ENCODE measurements at regions not wholly inside any gene's neighbourhood (a gene's known extent, or its start where the extent isn't known, plus 50 kb on each side); places are given as distances from the start of the nearest gene placed in this dataset.

DNA sequence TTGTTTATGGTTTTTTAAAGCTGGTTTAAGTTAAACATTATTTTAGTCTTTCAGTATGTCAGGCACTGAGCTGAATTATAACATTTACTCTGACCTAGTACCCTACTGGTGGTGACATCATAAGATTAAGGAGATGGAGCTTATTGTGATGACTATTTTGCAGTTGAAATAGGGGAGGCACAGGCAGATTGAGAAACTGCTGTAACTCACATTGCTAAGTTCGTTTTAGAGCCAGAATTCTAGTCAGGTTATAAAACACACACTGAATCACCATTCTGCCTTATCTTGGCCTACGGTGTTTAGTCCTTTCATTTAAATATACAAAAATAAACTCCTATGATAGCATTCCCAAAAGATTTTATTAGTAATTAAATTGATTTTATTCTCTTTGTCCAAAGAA, 584.1 kb downstream of the TFAP2A start:
- TF ChIP-seq POLR2AphosphoS5 (IDR thresholded peaks at IDR 0.05; ENCODE audit: low read depth, low read length) = no peak
- no peak for TF ChIP-seq SIN3A (IDR thresholded peaks at IDR 0.05; ENCODE audit: borderline replicate concordance, insufficient read depth, low read length)
- no peak for TF ChIP-seq FOXP2 (optimal IDR thresholded peaks at IDR 0.05; ENCODE audit: borderline replicate concordance, extremely low read depth, extremely low read length, insufficient read depth)
- TF ChIP-seq, protein P1, sequence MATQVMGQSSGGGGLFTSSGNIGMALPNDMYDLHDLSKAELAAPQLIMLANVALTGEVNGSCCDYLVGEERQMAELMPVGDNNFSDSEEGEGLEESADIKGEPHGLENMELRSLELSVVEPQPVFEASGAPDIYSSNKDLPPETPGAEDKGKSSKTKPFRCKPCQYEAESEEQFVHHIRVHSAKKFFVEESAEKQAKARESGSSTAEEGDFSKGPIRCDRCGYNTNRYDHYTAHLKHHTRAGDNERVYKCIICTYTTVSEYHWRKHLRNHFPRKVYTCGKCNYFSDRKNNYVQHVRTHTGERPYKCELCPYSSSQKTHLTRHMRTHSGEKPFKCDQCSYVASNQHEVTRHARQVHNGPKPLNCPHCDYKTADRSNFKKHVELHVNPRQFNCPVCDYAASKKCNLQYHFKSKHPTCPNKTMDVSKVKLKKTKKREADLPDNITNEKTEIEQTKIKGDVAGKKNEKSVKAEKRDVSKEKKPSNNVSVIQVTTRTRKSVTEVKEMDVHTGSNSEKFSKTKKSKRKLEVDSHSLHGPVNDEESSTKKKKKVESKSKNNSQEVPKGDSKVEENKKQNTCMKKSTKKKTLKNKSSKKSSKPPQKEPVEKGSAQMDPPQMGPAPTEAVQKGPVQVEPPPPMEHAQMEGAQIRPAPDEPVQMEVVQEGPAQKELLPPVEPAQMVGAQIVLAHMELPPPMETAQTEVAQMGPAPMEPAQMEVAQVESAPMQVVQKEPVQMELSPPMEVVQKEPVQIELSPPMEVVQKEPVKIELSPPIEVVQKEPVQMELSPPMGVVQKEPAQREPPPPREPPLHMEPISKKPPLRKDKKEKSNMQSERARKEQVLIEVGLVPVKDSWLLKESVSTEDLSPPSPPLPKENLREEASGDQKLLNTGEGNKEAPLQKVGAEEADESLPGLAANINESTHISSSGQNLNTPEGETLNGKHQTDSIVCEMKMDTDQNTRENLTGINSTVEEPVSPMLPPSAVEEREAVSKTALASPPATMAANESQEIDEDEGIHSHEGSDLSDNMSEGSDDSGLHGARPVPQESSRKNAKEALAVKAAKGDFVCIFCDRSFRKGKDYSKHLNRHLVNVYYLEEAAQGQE (IDR thresholded peaks at IDR 0.05; ENCODE audit: insufficient read depth in 1 of 2, low read depth in 2 of 2, low read length in 2 of 2) = no peak
- TF ChIP-seq TAF1 (IDR thresholded peaks at IDR 0.05; ENCODE audit: borderline replicate concordance, insufficient read depth, low read length) = no peak

DNA sequence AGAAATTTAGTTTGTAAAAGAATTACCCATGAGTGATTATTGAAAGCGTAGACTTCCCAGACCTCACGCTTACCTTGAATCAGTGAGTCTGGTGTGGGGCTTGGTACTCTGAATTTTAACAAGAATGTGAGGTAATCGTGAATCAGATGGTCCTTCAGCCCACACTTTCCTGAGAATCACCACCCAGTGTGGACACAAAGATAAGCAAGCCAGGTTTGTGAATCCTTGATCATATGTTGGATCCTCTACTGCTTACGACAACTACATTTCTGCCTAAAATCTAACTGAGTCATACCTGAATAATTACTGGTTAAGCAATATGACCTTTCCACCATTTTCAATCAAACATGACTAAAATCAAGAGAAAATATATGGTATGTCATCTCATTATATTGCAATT, 589.3 kb downstream of the TFAP2A start:
- TF ChIP-seq FOXP2 (optimal IDR thresholded peaks at IDR 0.05; ENCODE audit: borderline replicate concordance, extremely low read depth, extremely low read length, insufficient read depth) (no peak), POLR2AphosphoS5 (IDR thresholded peaks at IDR 0.05; ENCODE audit: low read depth, low read length) (no peak), SIN3A (IDR thresholded peaks at IDR 0.05; ENCODE audit: borderline replicate concordance, insufficient read depth, low read length) (no peak)

DNA sequence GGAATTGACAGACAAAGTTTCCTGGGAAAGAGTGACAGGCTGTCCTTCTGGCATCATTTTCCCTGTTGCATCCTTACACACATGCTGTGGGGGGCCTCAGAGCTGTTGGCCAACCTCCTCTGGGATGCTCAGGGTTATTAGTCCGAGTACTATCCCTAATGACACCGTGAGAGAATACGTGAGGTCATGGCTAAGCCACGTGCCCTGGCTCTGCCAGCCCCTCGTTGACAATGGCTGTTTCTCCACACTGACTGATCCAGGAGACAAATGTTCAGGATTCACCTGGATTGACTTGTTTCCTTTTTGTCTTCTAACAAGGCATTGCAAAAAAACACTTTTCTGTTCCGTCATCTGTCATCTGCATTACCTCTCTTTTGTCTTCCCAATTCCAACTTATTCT, 604.6 kb downstream of the TFAP2A start:
- TF ChIP-seq, protein P1 (IDR thresholded peaks at IDR 0.05; ENCODE audit: insufficient read depth in 1 of 2, low read depth in 2 of 2, low read length in 2 of 2) = no peak
- no peak for TF ChIP-seq SIN3A (IDR thresholded peaks at IDR 0.05; ENCODE audit: borderline replicate concordance, insufficient read depth, low read length)
- TF ChIP-seq FOXP2 (optimal IDR thresholded peaks at IDR 0.05; ENCODE audit: borderline replicate concordance, extremely low read depth, extremely low read length, insufficient read depth) = no peak
- TF ChIP-seq POLR2AphosphoS5 (IDR thresholded peaks at IDR 0.05; ENCODE audit: low read depth, low read length) = no peak

DNA sequence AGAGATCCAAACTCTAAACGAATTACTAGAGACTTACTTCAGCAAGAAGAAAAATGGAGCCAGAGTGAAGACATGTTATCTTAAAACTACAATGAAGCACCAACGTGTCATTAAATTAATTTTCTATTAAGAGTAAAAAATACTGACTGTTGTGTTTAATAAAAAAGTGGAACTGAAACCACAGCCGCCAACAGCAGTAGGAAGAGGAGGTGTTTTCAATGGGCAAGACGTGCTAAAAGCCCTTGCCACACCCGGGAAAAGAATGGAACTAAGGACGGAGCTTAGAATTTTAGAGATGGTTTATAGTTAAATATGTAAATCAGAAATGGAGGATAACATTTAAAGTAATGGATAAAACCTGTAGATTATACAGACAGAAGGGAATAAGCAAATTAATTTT, 608.7 kb downstream of the TFAP2A start:
- no peak for TF ChIP-seq POLR2AphosphoS5 (IDR thresholded peaks at IDR 0.05; ENCODE audit: low read depth, low read length)
- no peak for TF ChIP-seq FOXP2 (optimal IDR thresholded peaks at IDR 0.05; ENCODE audit: borderline replicate concordance, extremely low read depth, extremely low read length, insufficient read depth)
- TF ChIP-seq TAF1 (IDR thresholded peaks at IDR 0.05; ENCODE audit: borderline replicate concordance, insufficient read depth, low read length) = no peak
- TF ChIP-seq, protein P1 (IDR thresholded peaks at IDR 0.05; ENCODE audit: insufficient read depth in 1 of 2, low read depth in 2 of 2, low read length in 2 of 2) = no peak
- no peak for TF ChIP-seq SIN3A (IDR thresholded peaks at IDR 0.05; ENCODE audit: borderline replicate concordance, insufficient read depth, low read length)

DNA sequence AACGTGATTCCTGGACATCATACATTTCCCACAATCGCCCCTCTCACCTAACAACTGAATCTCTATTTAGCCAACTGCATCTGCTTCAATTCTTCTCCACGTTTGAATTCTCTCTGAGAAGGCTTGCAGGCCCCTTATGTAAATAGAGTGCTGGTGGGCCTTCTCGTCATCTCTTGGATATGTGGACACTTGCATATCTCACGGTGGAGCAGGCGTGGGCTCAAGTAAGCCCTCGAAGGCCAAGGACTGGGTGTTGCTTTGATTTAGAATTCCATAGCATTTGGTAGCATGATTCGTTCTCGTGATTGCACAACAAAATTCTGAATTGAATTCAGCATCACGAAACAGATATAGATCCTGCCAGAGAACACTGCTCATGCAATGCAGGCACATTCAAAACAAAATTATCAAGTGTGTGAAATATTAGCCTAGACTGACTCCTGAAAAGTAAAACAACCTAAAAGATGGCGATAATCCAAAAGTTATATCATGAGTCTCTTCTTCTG, 613.6 kb downstream of the TFAP2A start:
- TF ChIP-seq FOXP2 (optimal IDR thresholded peaks at IDR 0.05; ENCODE audit: borderline replicate concordance, extremely low read depth, extremely low read length, insufficient read depth) (no peak), TAF1 (IDR thresholded peaks at IDR 0.05; ENCODE audit: borderline replicate concordance, insufficient read depth, low read length) (no peak), POLR2AphosphoS5 (IDR thresholded peaks at IDR 0.05; ENCODE audit: low read depth, low read length) (no peak), SIN3A (IDR thresholded peaks at IDR 0.05; ENCODE audit: borderline replicate concordance, insufficient read depth, low read length) (no peak)
- TF ChIP-seq, protein P1 (IDR thresholded peaks at IDR 0.05; ENCODE audit: insufficient read depth in 1 of 2, low read depth in 2 of 2, low read length in 2 of 2) = no peak

Measured in PFSK-1 (cell line).